ENCODE measurements at regions not wholly inside any gene's neighbourhood (a gene's known extent, or its start where the extent isn't known, plus 50 kb on each side); places are given as distances from the start of the nearest gene placed in this dataset.

DNA sequence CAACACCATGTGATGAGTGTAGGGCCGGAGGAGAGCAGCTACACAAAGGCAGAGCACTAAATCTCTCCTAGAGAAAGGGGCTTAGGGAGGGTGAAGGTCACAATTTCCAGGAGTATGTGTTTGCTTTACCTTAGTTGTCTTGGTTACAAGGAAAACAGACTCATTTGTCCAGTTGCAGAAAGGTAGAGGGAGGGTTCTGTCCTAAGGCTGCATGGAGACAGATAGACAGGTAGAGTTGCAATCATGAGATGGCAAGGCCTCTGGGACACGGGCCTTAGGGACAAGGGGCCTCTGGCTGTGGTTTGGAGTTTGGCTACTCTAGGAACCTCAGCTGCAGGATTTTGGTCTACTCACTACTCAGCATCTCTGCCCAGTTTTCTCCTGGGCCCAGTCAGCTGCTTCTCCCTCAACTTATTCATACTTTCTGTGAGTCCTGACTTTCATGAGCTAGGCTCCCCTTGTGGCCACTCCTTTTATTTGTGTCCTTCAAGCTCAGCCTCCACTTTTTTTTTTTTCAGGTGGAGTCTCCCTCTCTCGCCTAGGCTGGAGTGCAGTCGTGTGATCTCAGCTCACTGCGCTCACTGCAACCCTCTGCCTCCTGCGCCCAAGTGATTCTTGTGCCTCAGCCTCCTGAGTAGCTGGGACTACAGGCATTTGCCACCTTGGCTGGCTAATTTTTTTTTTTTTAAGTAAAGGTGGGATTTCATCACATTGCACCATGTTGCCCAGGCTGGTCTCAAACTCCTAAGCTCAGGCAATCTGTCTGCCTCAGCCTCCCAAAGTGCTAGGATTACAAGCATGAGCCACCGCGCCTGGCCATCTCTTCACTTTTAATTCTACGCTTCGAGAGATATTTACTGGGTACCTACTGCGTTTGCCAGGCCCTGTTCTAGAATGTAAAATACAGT lies 76.6 kb downstream of the PTPDC1 start:
- Histone ChIP-seq H3K9me3 (ENCODE audit: control insufficient read depth, insufficient read depth, low read depth, low read length) (no peaks in the 10 kb centered on the region), H3K36me3 (ENCODE audit: control insufficient read depth in 2 of 2, insufficient read depth in 1 of 2, low read length in 2 of 2) (no peaks in the 10 kb centered on the region), H3K4me1 (ENCODE audit: control insufficient read depth, insufficient read depth, low read length) (no peaks in the 10 kb centered on the region), H3K4me3 (ENCODE audit: low read depth, low read length) (no peak overlapping the region), H3K27ac (ENCODE audit: extremely low read depth, low read depth, low read length) (no peak overlapping the region)
- POLR2A ChIA-PET: interaction anchor here (0.6 kb wide), 1 partner anchor 56 kb away, joined by 5 read pairs; no protein-coding TSS in a partner anchor
- CTCF ChIA-PET: interaction anchor here (1.2 to 1.3 kb wide), 2 partner anchors 12 to 95 kb away, joined by 3 to 4 read pairs; no protein-coding TSS in a partner anchor
- TF ChIP-seq KLF10 (tag by site-specific recombination; IDR thresholded peaks at IDR 0.05) (no peak), ZNF211 (tag by site-specific recombination; IDR thresholded peaks at IDR 0.05; ENCODE audit: low read depth) (no peak), GLIS1 (tag by site-specific recombination; IDR thresholded peaks at IDR 0.05) (no peak), GLI4 (tag by site-specific recombination; IDR thresholded peaks at IDR 0.05) (no peak), ZNF544 (tag by site-specific recombination; IDR thresholded peaks at IDR 0.05) (no peak), ZNF521 (tag by site-specific recombination; IDR thresholded peaks at IDR 0.05) (no peak), ZNF248 (tag by site-specific recombination; IDR thresholded peaks at IDR 0.05) (no peak)

DNA sequence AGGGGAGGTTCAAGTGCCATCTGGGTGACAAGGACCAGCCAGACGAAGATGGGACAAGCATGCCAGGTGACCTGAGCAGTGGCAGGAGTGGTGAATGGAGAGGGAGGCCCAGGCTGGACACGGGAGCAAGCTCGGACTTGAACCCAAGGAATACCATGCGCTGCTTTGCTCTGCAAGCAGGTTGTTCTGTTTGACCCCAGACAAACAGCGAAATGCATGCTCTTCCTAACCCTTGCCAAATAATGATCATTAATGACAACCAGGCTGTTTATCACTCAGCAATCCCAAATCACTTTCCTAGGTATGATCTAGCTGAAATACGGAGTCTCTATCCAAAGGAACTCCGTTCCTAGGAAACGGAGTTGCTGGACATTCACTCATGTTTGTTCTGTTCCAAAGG lies 77.4 kb downstream of the PTPDC1 start:
- CTCF ChIA-PET: interaction anchor here (0.6 to 1.3 kb wide), 3 partner anchors 13 to 96 kb away, joined by 3 to 4 read pairs (median 4); no protein-coding TSS in a partner anchor
- TF ChIP-seq ZNF404 (tag by site-specific recombination; IDR thresholded peaks at IDR 0.05): no peak
- TF ChIP-seq TRIM28 (IDR thresholded peaks at IDR 0.05; ENCODE audit: borderline replicate concordance, low read length): no peak
- no peak for TF ChIP-seq ZNF843 (tag by site-specific recombination; IDR thresholded peaks at IDR 0.05)
- TF ChIP-seq ZNF223 (tag by site-specific recombination; IDR thresholded peaks at IDR 0.05): no peak
- TF ChIP-seq, protein P1, sequence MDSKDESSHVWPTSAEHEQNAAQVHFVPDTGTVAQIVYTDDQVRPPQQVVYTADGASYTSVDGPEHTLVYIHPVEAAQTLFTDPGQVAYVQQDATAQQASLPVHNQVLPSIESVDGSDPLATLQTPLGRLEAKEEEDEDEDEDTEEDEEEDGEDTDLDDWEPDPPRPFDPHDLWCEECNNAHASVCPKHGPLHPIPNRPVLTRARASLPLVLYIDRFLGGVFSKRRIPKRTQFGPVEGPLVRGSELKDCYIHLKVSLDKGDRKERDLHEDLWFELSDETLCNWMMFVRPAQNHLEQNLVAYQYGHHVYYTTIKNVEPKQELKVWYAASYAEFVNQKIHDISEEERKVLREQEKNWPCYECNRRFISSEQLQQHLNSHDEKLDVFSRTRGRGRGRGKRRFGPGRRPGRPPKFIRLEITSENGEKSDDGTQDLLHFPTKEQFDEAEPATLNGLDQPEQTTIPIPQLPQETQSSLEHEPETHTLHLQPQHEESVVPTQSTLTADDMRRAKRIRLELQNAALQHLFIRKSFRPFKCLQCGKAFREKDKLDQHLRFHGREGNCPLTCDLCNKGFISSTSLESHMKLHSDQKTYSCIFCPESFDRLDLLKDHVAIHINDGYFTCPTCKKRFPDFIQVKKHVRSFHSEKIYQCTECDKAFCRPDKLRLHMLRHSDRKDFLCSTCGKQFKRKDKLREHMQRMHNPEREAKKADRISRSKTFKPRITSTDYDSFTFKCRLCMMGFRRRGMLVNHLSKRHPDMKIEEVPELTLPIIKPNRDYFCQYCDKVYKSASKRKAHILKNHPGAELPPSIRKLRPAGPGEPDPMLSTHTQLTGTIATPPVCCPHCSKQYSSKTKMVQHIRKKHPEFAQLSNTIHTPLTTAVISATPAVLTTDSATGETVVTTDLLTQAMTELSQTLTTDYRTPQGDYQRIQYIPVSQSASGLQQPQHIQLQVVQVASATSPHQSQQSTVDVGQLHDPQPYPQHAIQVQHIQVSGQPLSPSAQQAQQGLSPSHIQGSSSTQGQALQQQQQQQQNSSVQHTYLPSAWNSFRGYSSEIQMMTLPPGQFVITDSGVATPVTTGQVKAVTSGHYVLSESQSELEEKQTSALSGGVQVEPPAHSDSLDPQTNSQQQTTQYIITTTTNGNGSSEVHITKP (tag by site-specific recombination; IDR thresholded peaks at IDR 0.05): no peak
- no peak for TF ChIP-seq ZNF510 (tag by site-specific recombination; IDR thresholded peaks at IDR 0.05; ENCODE audit: insufficient replicate concordance)
- TF ChIP-seq YY1 (tag by site-specific recombination; IDR thresholded peaks at IDR 0.05): no peak
- no peak for TF ChIP-seq ZNF266 (tag by site-specific recombination; IDR thresholded peaks at IDR 0.05; ENCODE audit: low read depth)
- TF ChIP-seq ZNF155 (tag by site-specific recombination; IDR thresholded peaks at IDR 0.05): no peak
- no peak for TF ChIP-seq ZNF174 (tag by site-specific recombination; IDR thresholded peaks at IDR 0.05)
- no peak for TF ChIP-seq ZNF248 (tag by site-specific recombination; IDR thresholded peaks at IDR 0.05)
- no peak for TF ChIP-seq ZNF521 (tag by site-specific recombination; IDR thresholded peaks at IDR 0.05)
- TF ChIP-seq ZFHX2 (tag by site-specific recombination; conservative IDR thresholded peaks at IDR 0.05): no peak
- no peak for TF ChIP-seq GLIS2 (tag by site-specific recombination; IDR thresholded peaks at IDR 0.05)
- no peak for TF ChIP-seq ZNF157 (tag by site-specific recombination; IDR thresholded peaks at IDR 0.05)
- TF ChIP-seq KLF16 (tag by site-specific recombination; IDR thresholded peaks at IDR 0.05): no peak
- no peak for TF ChIP-seq ZNF324 (tag by site-specific recombination; IDR thresholded peaks at IDR 0.05)
- TF ChIP-seq, protein P2, sequence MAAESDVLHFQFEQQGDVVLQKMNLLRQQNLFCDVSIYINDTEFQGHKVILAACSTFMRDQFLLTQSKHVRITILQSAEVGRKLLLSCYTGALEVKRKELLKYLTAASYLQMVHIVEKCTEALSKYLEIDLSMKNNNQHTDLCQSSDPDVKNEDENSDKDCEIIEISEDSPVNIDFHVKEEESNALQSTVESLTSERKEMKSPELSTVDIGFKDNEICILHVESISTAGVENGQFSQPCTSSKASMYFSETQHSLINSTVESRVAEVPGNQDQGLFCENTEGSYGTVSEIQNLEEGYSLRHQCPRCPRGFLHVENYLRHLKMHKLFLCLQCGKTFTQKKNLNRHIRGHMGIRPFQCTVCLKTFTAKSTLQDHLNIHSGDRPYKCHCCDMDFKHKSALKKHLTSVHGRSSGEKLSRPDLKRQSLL (tag by site-specific recombination; IDR thresholded peaks at IDR 0.05): no peak
- no peak overlapping the region for H3K27ac ChIP-seq (ENCODE audit: extremely low read depth, low read depth, low read length)
- H3K9me3 ChIP-seq (ENCODE audit: control insufficient read depth, insufficient read depth, low read depth, low read length): no peaks in the 10 kb centered on the region
- no peak overlapping the region for H3K4me3 ChIP-seq (ENCODE audit: low read depth, low read length)
- no peaks in the 10 kb centered on the region for H3K36me3 ChIP-seq (ENCODE audit: control insufficient read depth in 2 of 2, insufficient read depth in 1 of 2, low read length in 2 of 2)
- POLR2A ChIA-PET: interaction anchor here (0.6 kb wide), 1 partner anchor 22 kb away, joined by 10 read pairs; no protein-coding TSS in a partner anchor
- no peaks in the 10 kb centered on the region for H3K4me1 ChIP-seq (ENCODE audit: control insufficient read depth, insufficient read depth, low read length)

All from HEK293 (cell line).